IPS DF 6.9 (cell line): ENCODE measurements at regions not wholly inside any gene's neighbourhood (a gene's known extent, or its start where the extent isn't known, plus 50 kb on each side); places are given as distances from the start of the nearest gene placed in this dataset.

Experiments
- DNase-seq: peaks from one replicate; pipeline ENCODE4 v3.0.0-alpha.2; 2013; ENCODE audit warnings: low read depth, low spot score
- H3K27ac ChIP-seq: one replicate; pipeline ENCODE4 v1.5.1; 2013; ENCODE audit warnings: low read length, control low read depth
- H3K27me3 ChIP-seq: 2 replicates; pipeline ENCODE4 v1.6.1; 2013; ENCODE audit warnings: mild to moderate bottlenecking, low read length; ENCODE audit not compliant: control insufficient read depth, insufficient read depth
- H3K36me3 ChIP-seq: 2 replicates; pipeline ENCODE4 v1.6.1; 2013; ENCODE audit warnings: low read length; ENCODE audit not compliant: control insufficient read depth, insufficient read depth
- H3K4me1 ChIP-seq: 2 replicates; pipeline ENCODE4 v1.6.1; 2013; ENCODE audit warnings: low read length; ENCODE audit not compliant: control insufficient read depth, insufficient read depth
- H3K4me3 ChIP-seq: 2 replicates; pipeline ENCODE4 v1.5.1; 2013; ENCODE audit warnings: mild to moderate bottlenecking, low read length
- H3K9me3 ChIP-seq: 2 replicates; pipeline ENCODE4 v1.6.1; 2013; ENCODE audit warnings: low read length, inconsistent platforms; ENCODE audit not compliant: control insufficient read depth, insufficient read depth
- WGBS: extraction: QIAGEN DNeasy Blood & Tissue Kit; methylation state at CpG from one replicate; pipeline ENCODE4 v1.1.7; 2013; ENCODE audit warnings: mixed read lengths, missing lambda C conversion rate; ENCODE audit not compliant: insufficient read length, insufficient coverage; 5-methylcytosine and 5-hydroxymethylcytosine counted together

- WGBS = no CpG with 5 or more reads among the region's 4 CpGs
- H3K9me3 ChIP-seq = no peaks in the 10 kb centered on the region
- no peak overlapping the region for H3K27ac ChIP-seq
- DNase-seq = no peak
- H3K4me3 ChIP-seq = no peak overlapping the region
- H3K4me1 ChIP-seq = no peaks in the 10 kb centered on the region
- H3K36me3 ChIP-seq = no peaks in the 10 kb centered on the region
- H3K27me3 ChIP-seq = no peaks in the 10 kb centered on the region
Measured at GRCh38 chr6:4369616-4370015, 234.2 kb upstream of the ECI2 start.

GRCh38 chr6:4368649-4369048 is 233.3 kb upstream of the ECI2 start:
- DNase-seq = no peak
- no peaks in the 10 kb centered on the region for H3K36me3 ChIP-seq
- H3K27me3 ChIP-seq = no peaks in the 10 kb centered on the region

GRCh38 chr6:4367643-4368042 is 232.3 kb upstream of the ECI2 start:
- H3K9me3 ChIP-seq = no peaks in the 10 kb centered on the region
- H3K4me1 ChIP-seq = no peaks in the 10 kb centered on the region
- WGBS = no CpG with 5 or more reads among the region's 1 CpG
- H3K4me3 ChIP-seq = no peak overlapping the region
- no peak overlapping the region for H3K27ac ChIP-seq
- H3K36me3 ChIP-seq = no peaks in the 10 kb centered on the region
- H3K27me3 ChIP-seq = no peaks in the 10 kb centered on the region
- no peak for DNase-seq

More at GRCh38 chr6:4368649-4369048, 233.3 kb upstream of the ECI2 start:
- Histone ChIP-seq H3K9me3 (no peaks in the 10 kb centered on the region), H3K27ac (no peak overlapping the region), H3K4me1 (no peaks in the 10 kb centered on the region), H3K4me3 (no peak overlapping the region)

GRCh38 chr6:4366635-4367395 is 231.4 kb upstream of the ECI2 start:
- H3K4me1 ChIP-seq = no peaks in the 10 kb centered on the region
- H3K36me3 ChIP-seq = no peaks in the 10 kb centered on the region
- H3K27ac ChIP-seq = no peak overlapping the region
- H3K9me3 ChIP-seq = no peaks in the 10 kb centered on the region
- no peak overlapping the region for H3K4me3 ChIP-seq
- no peaks in the 10 kb centered on the region for H3K27me3 ChIP-seq
- WGBS = no CpG with 5 or more reads among the region's 11 CpGs
- no peak for DNase-seq

GRCh38 chr6:4365686-4366085 is 230.3 kb upstream of the ECI2 start:
- no peaks in the 10 kb centered on the region for H3K27me3 ChIP-seq
- no CpG with 5 or more reads among the region's 3 CpGs for WGBS

GRCh38 chr6:4364711-4365110 is 229.3 kb upstream of the ECI2 start:
- Histone ChIP-seq H3K4me3 (no peak overlapping the region), H3K27me3 (no peaks in the 10 kb centered on the region), H3K27ac (no peak overlapping the region), H3K9me3 (no peaks in the 10 kb centered on the region), H3K36me3 (no peaks in the 10 kb centered on the region), H3K4me1 (no peaks in the 10 kb centered on the region)
- no peak for DNase-seq

More at GRCh38 chr6:4365686-4366085, 230.3 kb upstream of the ECI2 start:
- Histone ChIP-seq H3K36me3 (no peaks in the 10 kb centered on the region), H3K4me3 (no peak overlapping the region), H3K27ac (no peak overlapping the region), H3K9me3 (no peaks in the 10 kb centered on the region), H3K4me1 (no peaks in the 10 kb centered on the region)
- no peak for DNase-seq

GRCh38 chr6:4364172-4364571 is 228.8 kb upstream of the ECI2 start:
- Histone ChIP-seq H3K4me3 (no peak overlapping the region), H3K27ac (no peak overlapping the region), H3K36me3 (no peaks in the 10 kb centered on the region), H3K9me3 (no peaks in the 10 kb centered on the region), H3K27me3 (no peaks in the 10 kb centered on the region), H3K4me1 (no peaks in the 10 kb centered on the region)
- DNase-seq = no peak

GRCh38 chr6:4363656-4364055 is 228.3 kb upstream of the ECI2 start:
- Histone ChIP-seq H3K36me3 (no peaks in the 10 kb centered on the region), H3K9me3 (no peaks in the 10 kb centered on the region), H3K27me3 (no peaks in the 10 kb centered on the region), H3K27ac (no peak overlapping the region), H3K4me3 (no peak overlapping the region), H3K4me1 (peaks cover 1% of the 10 kb centered on the region; the same call in 1 of the 2 replicates)
- WGBS = no CpG with 5 or more reads among the region's 6 CpGs
- DNase-seq = no peak

GRCh38 chr6:4362326-4362725 is 227.0 kb upstream of the ECI2 start:
- DNase-seq = no peak
- no CpG with 5 or more reads among the region's 4 CpGs for WGBS
- Histone ChIP-seq H3K4me1 (peaks cover 5% of the 10 kb centered on the region), H3K36me3 (no peaks in the 10 kb centered on the region), H3K27me3 (no peaks in the 10 kb centered on the region), H3K27ac (no peak overlapping the region), H3K9me3 (no peaks in the 10 kb centered on the region), H3K4me3 (no peak overlapping the region)

- no peaks in the 10 kb centered on the region for H3K36me3 ChIP-seq
- no peaks in the 10 kb centered on the region for H3K27me3 ChIP-seq
- peaks cover 5% of the 10 kb centered on the region for H3K4me1 ChIP-seq
- no peak overlapping the region for H3K4me3 ChIP-seq
- DNase-seq = no peak
- H3K27ac ChIP-seq = no peak overlapping the region
- WGBS = no CpG with 5 or more reads among the region's 6 CpGs
- H3K9me3 ChIP-seq = no peaks in the 10 kb centered on the region
Measured at GRCh38 chr6:4360920-4361319, 225.5 kb upstream of the ECI2 start.

- no peaks in the 10 kb centered on the region for H3K27me3 ChIP-seq
- no CpG with 5 or more reads among the region's 7 CpGs for WGBS
- H3K4me1 ChIP-seq = peaks cover 5% of the 10 kb centered on the region
- no peaks in the 10 kb centered on the region for H3K9me3 ChIP-seq
- H3K36me3 ChIP-seq = no peaks in the 10 kb centered on the region
- DNase-seq = no peak
- no peak overlapping the region for H3K4me3 ChIP-seq
- H3K27ac ChIP-seq = no peak overlapping the region
Measured at GRCh38 chr6:4359108-4359730, 223.8 kb upstream of the ECI2 start.
